H9 (cell line): ENCODE measurements at regions not wholly inside any gene's neighbourhood (a gene's known extent, or its start where the extent isn't known, plus 50 kb on each side); places are given as distances from the start of the nearest gene placed in this dataset.

Experiments used
- DNase-seq: peaks from one replicate; pipeline ENCODE4 v3.0.0-alpha.2; 2017
- H2AFZ ChIP-seq: one replicate; pipeline ENCODE4 v1.6.1; 2013; ENCODE audit warnings: mild to moderate bottlenecking, low read length, control low read depth, moderate library complexity
- H2AK5ac ChIP-seq: 2 replicates; pipeline ENCODE4 v1.6.1; 2013; ENCODE audit warnings: low read length, control low read depth, mixed read lengths; ENCODE audit not compliant: insufficient read length
- H2BK120ac ChIP-seq: one replicate; pipeline ENCODE4 v1.6.1; 2013; ENCODE audit warnings: low read depth, mild to moderate bottlenecking, low read length, control low read depth, inconsistent platforms; ENCODE audit not compliant: poor library complexity, severe bottlenecking
- H2BK12ac ChIP-seq: 2 replicates; pipeline ENCODE4 v1.6.1; 2013; ENCODE audit warnings: low read length, control low read depth, mixed read lengths, low read depth; ENCODE audit not compliant: insufficient read length
- H2BK15ac ChIP-seq: 2 replicates; pipeline ENCODE4 v1.6.1; 2013; ENCODE audit warnings: low read depth, low read length, control low read depth
- H2BK20ac ChIP-seq: one replicate; pipeline ENCODE4 v1.6.1; 2013; ENCODE audit warnings: low read depth, mild to moderate bottlenecking, low read length, control low read depth, inconsistent platforms; ENCODE audit not compliant: poor library complexity, severe bottlenecking
- H2BK5ac ChIP-seq: 2 replicates; pipeline ENCODE4 v1.6.1; 2013; ENCODE audit warnings: low read length, control low read depth, mixed read lengths; ENCODE audit not compliant: insufficient read length
- H3K14ac ChIP-seq: 2 replicates; pipeline ENCODE4 v1.6.1; 2013; ENCODE audit warnings: low read length, control low read depth; ENCODE audit not compliant: insufficient read depth
- H3K18ac ChIP-seq: 2 replicates; pipeline ENCODE4 v1.6.1; 2013; ENCODE audit warnings: low read depth, mild to moderate bottlenecking, mixed read lengths, low read length, control low read depth; ENCODE audit not compliant: insufficient read length
- H3K23ac ChIP-seq: 2 replicates; pipeline ENCODE4 v1.6.1; 2013; ENCODE audit warnings: low read length, control low read depth, mixed read lengths, low read depth; ENCODE audit not compliant: insufficient read length
- H3K23me2 ChIP-seq: 2 replicates; pipeline ENCODE4 v1.6.1; 2013; ENCODE audit warnings: low read depth, mild to moderate bottlenecking, mixed read lengths, low read length, control low read depth; ENCODE audit not compliant: insufficient read length, poor library complexity, severe bottlenecking
- H3K27ac ChIP-seq: 2 replicates; pipeline ENCODE4 v1.5.1; 2013; ENCODE audit warnings: low read length, control low read depth, mixed read lengths, low read depth; ENCODE audit not compliant: insufficient read length
- H3K27me3 ChIP-seq: 2 replicates; pipeline ENCODE4 v1.6.1; 2013; ENCODE audit warnings: low read length, control low read depth, inconsistent platforms; ENCODE audit not compliant: insufficient read depth
- H3K4ac ChIP-seq: 2 replicates; pipeline ENCODE4 v1.6.1; 2013; ENCODE audit warnings: low read depth, mild to moderate bottlenecking, control low read depth, inconsistent platforms, low read length, moderate library complexity
- H3K4me1 ChIP-seq: 2 replicates; pipeline ENCODE4 v1.6.1; 2013; ENCODE audit warnings: low read length, control low read depth, inconsistent platforms; ENCODE audit not compliant: insufficient read depth
- H3K4me2 ChIP-seq: 2 replicates; pipeline ENCODE4 v1.6.1; 2013; ENCODE audit warnings: low read length, control low read depth, mixed read lengths; ENCODE audit not compliant: insufficient read length, insufficient read depth
- H3K56ac ChIP-seq: 2 replicates; pipeline ENCODE4 v1.6.1; 2013; ENCODE audit warnings: low read depth, mild to moderate bottlenecking, mixed read lengths, low read length, control low read depth; ENCODE audit not compliant: insufficient read length
- H3K79me1 ChIP-seq: 2 replicates; pipeline ENCODE4 v1.6.1; 2013; ENCODE audit warnings: low read depth, mild to moderate bottlenecking, moderate library complexity, low read length, control low read depth, inconsistent platforms; ENCODE audit not compliant: insufficient read depth, poor library complexity, severe bottlenecking
- H3K79me2 ChIP-seq: 2 replicates; pipeline ENCODE4 v1.6.1; 2013; ENCODE audit warnings: low read length, control low read depth, inconsistent platforms; ENCODE audit not compliant: insufficient read depth
- H3K9ac ChIP-seq: 2 replicates; pipeline ENCODE4 v1.6.1; 2013; ENCODE audit warnings: low read length, control low read depth, mixed read lengths; ENCODE audit not compliant: insufficient read length; ENCODE audit errors: extremely low read depth
- H3K9me3 ChIP-seq: one replicate; pipeline ENCODE4 v1.6.1; 2013; ENCODE audit warnings: low read depth, low read length, inconsistent platforms; ENCODE audit not compliant: control insufficient read depth
- H3T11ph ChIP-seq: one replicate; pipeline ENCODE4 v1.6.1; 2013; ENCODE audit warnings: mild to moderate bottlenecking, low read length, control low read depth, inconsistent platforms
- H4K20me1 ChIP-seq: one replicate; pipeline ENCODE4 v1.6.1; 2013; ENCODE audit not compliant: control insufficient read depth, insufficient read length, insufficient read depth
- H4K5ac ChIP-seq: 2 replicates; pipeline ENCODE4 v1.6.1; 2013; ENCODE audit warnings: low read depth, mild to moderate bottlenecking, mixed read lengths, low read length, control low read depth; ENCODE audit not compliant: insufficient read length
- H4K8ac ChIP-seq: replicated peaks from 2 replicates; pipeline ENCODE4 v1.6.1; 2013; ENCODE audit warnings: low read length, control low read depth, mixed read lengths, low read depth; ENCODE audit not compliant: insufficient read length
- H4K91ac ChIP-seq: 2 replicates; pipeline ENCODE4 v1.6.1; 2013; ENCODE audit warnings: low read depth, mild to moderate bottlenecking, moderate library complexity, mixed read lengths, low read length, control low read depth; ENCODE audit not compliant: insufficient read length
- H3K27ac Mint-ChIP-seq, 3 experiments: 2 replicates in 2 of 3; 3 replicates in 1 of 3; pipeline ENCODE4 v1.8.0; 2020 to 2021; ENCODE audit warnings: mixed read lengths in 3 of 3, mild to moderate bottlenecking in 1 of 3, moderate library complexity in 1 of 3
- H3K27me3 Mint-ChIP-seq: 2 replicates; pipeline ENCODE4 v1.8.0; 2021; ENCODE audit warnings: low read depth, mild to moderate bottlenecking, moderate library complexity, mixed read lengths
- H3K36me3 Mint-ChIP-seq, 3 experiments: 2 replicates in 2 of 3; 3 replicates in 1 of 3; pipeline ENCODE4 v1.8.0; 2020 to 2021; ENCODE audit warnings: low read depth in 3 of 3, mixed read lengths in 3 of 3; ENCODE audit not compliant: insufficient read depth in 1 of 3
- H3K4me1 Mint-ChIP-seq, 2 experiments: 2 replicates each; pipeline ENCODE4 v1.8.0; 2020; ENCODE audit warnings: mixed read lengths in 2 of 2
- H3K4me3 Mint-ChIP-seq, 2 experiments: 2 replicates in 1 of 2; 3 replicates in 1 of 2; pipeline ENCODE4 v1.8.0; 2020 to 2021; ENCODE audit warnings: mild to moderate bottlenecking in 2 of 2, mixed read lengths in 2 of 2, moderate library complexity in 1 of 2
- H3K9me3 Mint-ChIP-seq, 2 experiments: 2 replicates in 1 of 2; 3 replicates in 1 of 2; pipeline ENCODE4 v1.8.0; 2020; ENCODE audit warnings: mild to moderate bottlenecking in 2 of 2, mixed read lengths in 2 of 2, moderate library complexity in 1 of 2
- CTCF ChIP-seq: fragments of 200-600 bp; sonication (generic); conservative IDR thresholded peaks from 3 replicates; pipeline ENCODE4 v1.8.0; 2021; ENCODE audit warnings: antibody characterized with exemption, mild to moderate bottlenecking
- WGBS: extraction: QIAGEN DNeasy Blood & Tissue Kit; methylation state at CpG from one replicate; pipeline ENCODE4 v1.1.7; 2013; ENCODE audit warnings: missing lambda C conversion rate, low lambda C conversion rate, mixed read lengths; ENCODE audit not compliant: insufficient read length; ENCODE audit errors: extremely low coverage; 5-methylcytosine and 5-hydroxymethylcytosine counted together

GRCh38 chr16:48000622-48001021, 155.2 kb downstream of the ABCC12 start:
- Histone ChIP-seq H3K27me3 (no peaks in the 10 kb centered on the region), H3K9ac (no peak overlapping the region), H4K20me1 (no peaks in the 10 kb centered on the region), H3K56ac (no peak overlapping the region), H4K5ac (no peak overlapping the region), H3K14ac (no peak overlapping the region), H2BK15ac (no peak overlapping the region), H2BK12ac (no peak overlapping the region), H3T11ph (no peak overlapping the region), H3K79me1 (no peaks in the 10 kb centered on the region), H3K4me1 (no peaks in the 10 kb centered on the region), H4K91ac (no peak overlapping the region), H4K8ac (no peak overlapping the region), H3K27ac (no peak overlapping the region), H3K23ac (no peak overlapping the region), H3K9me3 (no peaks in the 10 kb centered on the region), H3K79me2 (no peaks in the 10 kb centered on the region), H2BK120ac (no peak overlapping the region), H2BK20ac (no peak overlapping the region), H3K4ac (no peak overlapping the region), H3K18ac (no peak overlapping the region), H3K23me2 (no peaks in the 10 kb centered on the region), H3K4me2 (no peak overlapping the region), H2AK5ac (no peak overlapping the region), H2BK5ac (no peak overlapping the region), H2AFZ (no peak overlapping the region)
- WGBS, result no CpG with 5 or more reads among the region's 3 CpGs
- Mint-ChIP-seq H3K27ac (no peak overlapping the region), H3K36me3 (no peaks in the 10 kb centered on the region), H3K27me3 (no peaks in the 10 kb centered on the region; the same call in 1 of the 2 replicates), H3K4me1 (peaks cover 6 to 12% of the 10 kb centered on the region in 2 experiments), H3K9me3 (no peaks in the 10 kb centered on the region; a peak in 1 of 5 replicates), H3K4me3 (no peak overlapping the region)
- TF ChIP-seq CTCF, result no peak
- peak; percentile 5 for DNase-seq
